Lower lobe of right lung (tissue), 2 donors: ENCODE measurements at regions not wholly inside any gene's neighbourhood (a gene's known extent, or its start where the extent isn't known, plus 50 kb on each side); places are given as distances from the start of the nearest gene placed in this dataset.

Source experiments
- ATAC-seq, 2 donors: fragments of 200-7000 bp; cut with Tn5 transposase; one replicate each; pipeline ENCODE4 v1.9.1; 2020 to 2022; ENCODE audit warnings: mild to moderate bottlenecking in 2 of 2, moderate library complexity in 2 of 2
- DNase-seq: peaks from one replicate; pipeline ENCODE4 v3.0.0-alpha.2; 2020
- H3K27ac ChIP-seq: fragments of 200-600 bp; one replicate; pipeline ENCODE4 v1.8.0; 2022
- H3K27me3 ChIP-seq: fragments of 200-600 bp; one replicate; pipeline ENCODE4 v1.8.0; 2022; ENCODE audit warnings: low read depth
- H3K36me3 ChIP-seq: fragments of 200-600 bp; one replicate; pipeline ENCODE4 v1.8.0; 2022; ENCODE audit warnings: mild to moderate bottlenecking
- H3K4me1 ChIP-seq: fragments of 200-600 bp; one replicate; pipeline ENCODE4 v1.8.0; 2022
- H3K4me3 ChIP-seq: fragments of 200-600 bp; one replicate; pipeline ENCODE4 v1.8.0; 2022; ENCODE audit warnings: mild to moderate bottlenecking
- H3K9me3 ChIP-seq: fragments of 200-600 bp; one replicate; pipeline ENCODE4 v1.8.0; 2022
- CTCF ChIP-seq: fragments of 200-600 bp; IDR thresholded peaks from one replicate; pipeline ENCODE4 v1.8.0; 2022; ENCODE audit warnings: antibody characterized with exemption, mild to moderate bottlenecking
- intact Hi-C: fragments of 100-400 bp; cut with DNase I; formaldehyde crosslinking; loops from one replicate; pipeline ENCODE4 v1.11.0; 2022
- donor health status: DM: no; HTN: yes; CAD: no; lungs with severe emphysema.

DNA sequence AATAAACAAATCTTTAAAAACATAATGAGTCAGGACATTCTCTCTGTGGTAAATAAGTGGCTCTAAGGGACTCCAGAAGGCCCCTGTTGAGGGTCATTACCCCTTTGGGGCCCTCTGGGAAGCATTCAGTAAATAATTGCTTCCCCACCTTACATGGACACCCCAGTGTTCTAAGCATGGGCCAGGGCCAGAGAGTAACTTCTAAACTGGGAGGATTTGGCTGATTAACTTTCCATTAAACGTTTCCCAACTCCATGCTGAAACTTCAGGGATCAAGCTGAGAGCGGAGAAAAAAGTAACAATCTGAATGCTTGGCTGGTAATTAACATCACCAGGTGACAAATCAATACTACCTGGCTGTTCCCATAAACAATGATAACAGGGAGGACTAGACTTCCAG is 783.9 kb upstream of the LRRC4C start:
- intact Hi-C loops: no loop called here
- ATAC-seq: no peak
- Histone ChIP-seq H3K27ac (no peak overlapping the region), H3K4me1 (no peaks in the 10 kb centered on the region), H3K9me3 (no peaks in the 10 kb centered on the region), H3K27me3 (no peaks in the 10 kb centered on the region), H3K36me3 (no peaks in the 10 kb centered on the region), H3K4me3 (no peak overlapping the region)
- DNase-seq: no peak
- TF ChIP-seq CTCF: no peak

- no peaks in the 10 kb centered on the region for H3K9me3 ChIP-seq
- ATAC-seq: no peak
- intact Hi-C loops: no loop called here
- no peaks in the 10 kb centered on the region for H3K27me3 ChIP-seq
- no peak overlapping the region for H3K27ac ChIP-seq
- no peaks in the 10 kb centered on the region for H3K36me3 ChIP-seq
- no peak for DNase-seq
- H3K4me1 ChIP-seq: no peaks in the 10 kb centered on the region
- TF ChIP-seq CTCF: no peak
- no peak overlapping the region for H3K4me3 ChIP-seq
Observed at GRCh38 chr11:42244376-42244775, 784.9 kb upstream of the LRRC4C start.

GRCh38 chr11:42249401-42249800 is 789.9 kb upstream of the LRRC4C start:
- no peaks in the 10 kb centered on the region for H3K4me1 ChIP-seq
- no peak for ATAC-seq
- no peak for TF ChIP-seq CTCF

GRCh38 chr11:42249956-42250355 is 790.5 kb upstream of the LRRC4C start:
- ATAC-seq: no peak
- TF ChIP-seq CTCF: no peak
- intact Hi-C loops: no loop called here
- Histone ChIP-seq H3K36me3 (no peaks in the 10 kb centered on the region), H3K4me3 (no peak overlapping the region), H3K4me1 (no peaks in the 10 kb centered on the region), H3K27me3 (no peaks in the 10 kb centered on the region), H3K27ac (no peak overlapping the region), H3K9me3 (no peaks in the 10 kb centered on the region)
- no peak for DNase-seq

More at GRCh38 chr11:42249401-42249800, 789.9 kb upstream of the LRRC4C start:
- Histone ChIP-seq H3K27me3 (no peaks in the 10 kb centered on the region), H3K27ac (no peak overlapping the region), H3K36me3 (no peaks in the 10 kb centered on the region), H3K4me3 (no peak overlapping the region), H3K9me3 (no peaks in the 10 kb centered on the region)
- no peak for DNase-seq
- intact Hi-C loops: no loop called here

DNA sequence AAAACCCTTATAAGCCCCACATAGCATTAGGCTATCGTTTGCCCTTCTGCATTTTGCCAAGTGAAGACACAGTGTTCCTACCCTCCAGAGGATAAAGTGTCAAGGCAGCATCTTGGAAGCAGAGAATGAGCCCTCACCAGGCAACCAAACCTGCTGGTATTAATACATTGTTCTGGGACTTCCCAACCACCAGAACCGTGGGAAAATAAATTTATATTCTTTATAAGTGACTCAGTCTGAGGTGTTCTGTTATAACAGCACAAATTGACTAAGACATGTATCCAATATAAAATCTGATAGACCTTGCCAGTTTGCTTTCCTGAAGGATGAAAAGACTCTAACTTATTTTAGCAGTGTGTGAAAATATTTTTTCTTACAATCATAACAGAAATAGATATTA is 792.5 kb upstream of the LRRC4C start:
- ATAC-seq (no peak), DNase-seq (no peak)
- H3K9me3 ChIP-seq: no peaks in the 10 kb centered on the region
- TF ChIP-seq CTCF: no peak
- no peaks in the 10 kb centered on the region for H3K36me3 ChIP-seq
- intact Hi-C loops: no loop called here
- H3K27me3 ChIP-seq: no peaks in the 10 kb centered on the region
- no peak overlapping the region for H3K4me3 ChIP-seq
- H3K27ac ChIP-seq: no peak overlapping the region
- no peaks in the 10 kb centered on the region for H3K4me1 ChIP-seq

GRCh38 chr11:42253156-42253555 is 793.7 kb upstream of the LRRC4C start:
- Histone ChIP-seq H3K36me3 (no peaks in the 10 kb centered on the region), H3K27ac (no peak overlapping the region), H3K4me1 (no peaks in the 10 kb centered on the region), H3K9me3 (no peaks in the 10 kb centered on the region), H3K27me3 (no peaks in the 10 kb centered on the region), H3K4me3 (no peak overlapping the region)
- intact Hi-C loops: no loop called here
- TF ChIP-seq CTCF: no peak
- DNase-seq: no peak
- ATAC-seq: no peak
